K562 (cell line): ENCODE measurements at regions not wholly inside any gene's neighbourhood (a gene's known extent, or its start where the extent isn't known, plus 50 kb on each side); places are given as distances from the start of the nearest gene placed in this dataset.

ENCODE experiments used
- BRCA1 ChIP-seq, 2 experiments: fragments of 450-650 bp in 1 of 2; sonication (generic) in 1 of 2; formaldehyde crosslinking in 1 of 2; IDR thresholded peaks; 2 replicates each; pipeline versions ENCODE4 v1.5.0 to v1.6.1; 2017 to 2020; ENCODE audit warnings: mild to moderate bottlenecking in 1 of 2, missing genetic modification reagents in 1 of 2
- CBX2 ChIP-seq: fragments of 200-600 bp; sonication (generic); IDR thresholded peaks from one replicate; pipeline ENCODE4 v1.6.1; 2012; ENCODE audit warnings: mild to moderate bottlenecking, low read length, inconsistent platforms; ENCODE audit not compliant: insufficient read depth, poor library complexity, severe bottlenecking
- EP300 ChIP-seq: IDR thresholded peaks from 2 replicates; pipeline ENCODE4 v1.6.1; 2012; ENCODE audit warnings: low read length, improper control_type of control experiment
- HNRNPLL ChIP-seq: fragments of 200-400 bp; formaldehyde crosslinking; IDR thresholded peaks from 2 replicates; pipeline ENCODE4 v1.6.1; 2017; ENCODE audit warnings: low read length, low read depth, mild to moderate bottlenecking; ENCODE audit not compliant: poor library complexity, severe bottlenecking
- NCOA1 ChIP-seq: fragments of 450-650 bp; IDR thresholded peaks from 2 replicates; pipeline ENCODE4 v1.6.1; 2016; ENCODE audit warnings: low read depth
- POLR2A ChIP-seq: fragments of 450-650 bp; conservative IDR thresholded peaks from 2 replicates; pipeline ENCODE4 v1.6.1; 2016
- ZNF174 ChIP-seq: fragments of 250-450 bp; sonication (Bioruptor Pico); IDR thresholded peaks from 2 replicates; pipeline ENCODE4 v1.4.0; 2020; ENCODE audit warnings: mild to moderate bottlenecking
- ZNF274 ChIP-seq: IDR thresholded peaks from 2 replicates; pipeline ENCODE4 v1.6.1; 2011; ENCODE audit warnings: low read depth, mild to moderate bottlenecking, low read length, moderate library complexity, borderline replicate concordance
- ZNF311 ChIP-seq: fragments of 250-450 bp; sonication (Bioruptor Pico); IDR thresholded peaks from 2 replicates; pipeline ENCODE4 v1.4.0; 2020; ENCODE audit warnings: mild to moderate bottlenecking, moderate library complexity
- TF ChIP-seq, protein P1 (sequence below), 3 experiments: IDR thresholded peaks in 2 of 3; conservative IDR thresholded peaks in 1 of 3; 2 replicates each; pipeline ENCODE4 v1.5.1; 2011 to 2012; ENCODE audit warnings: low read length in 3 of 3, mild to moderate bottlenecking in 3 of 3, control low read depth in 2 of 3, improper control_type of control experiment in 1 of 3, inconsistent platforms in 1 of 3, low read depth in 1 of 3, mixed read lengths in 1 of 3, moderate library complexity in 1 of 3; ENCODE audit not compliant: insufficient read depth in 2 of 3

DNA sequence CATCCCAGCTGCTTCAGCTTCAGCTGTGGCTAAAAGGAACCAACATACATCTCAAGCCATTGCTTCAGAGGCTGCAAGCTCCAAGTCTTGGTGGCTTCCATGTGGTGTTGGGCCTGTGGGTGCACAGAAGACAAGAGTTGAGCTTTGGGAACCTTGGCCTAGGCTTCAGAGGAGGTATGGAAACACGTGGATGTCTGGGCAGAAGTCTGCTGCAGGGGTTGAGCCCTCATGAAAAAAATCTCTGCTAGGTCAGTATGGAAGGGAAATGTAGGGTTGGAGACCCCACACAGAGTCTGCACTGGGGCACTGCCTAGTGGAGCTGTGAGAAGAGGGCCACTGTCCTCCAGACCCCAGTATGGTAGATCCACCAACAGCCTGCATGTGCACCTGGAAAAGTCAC lies 279.3 kb downstream of the MZT1 start:
- no peak for TF ChIP-seq HNRNPLL
- TF ChIP-seq BRCA1 (IDR thresholded peaks at IDR 0.05): no peak
- TF ChIP-seq BRCA1 (CRISPR knock-in tag; IDR thresholded peaks at IDR 0.05): no peak
- no peak for TF ChIP-seq POLR2A
- TF ChIP-seq ZNF174 (CRISPR knock-in tag): no peak
- TF ChIP-seq CBX2: no peak
- no peak for TF ChIP-seq ZNF274
- TF ChIP-seq, protein P1, sequence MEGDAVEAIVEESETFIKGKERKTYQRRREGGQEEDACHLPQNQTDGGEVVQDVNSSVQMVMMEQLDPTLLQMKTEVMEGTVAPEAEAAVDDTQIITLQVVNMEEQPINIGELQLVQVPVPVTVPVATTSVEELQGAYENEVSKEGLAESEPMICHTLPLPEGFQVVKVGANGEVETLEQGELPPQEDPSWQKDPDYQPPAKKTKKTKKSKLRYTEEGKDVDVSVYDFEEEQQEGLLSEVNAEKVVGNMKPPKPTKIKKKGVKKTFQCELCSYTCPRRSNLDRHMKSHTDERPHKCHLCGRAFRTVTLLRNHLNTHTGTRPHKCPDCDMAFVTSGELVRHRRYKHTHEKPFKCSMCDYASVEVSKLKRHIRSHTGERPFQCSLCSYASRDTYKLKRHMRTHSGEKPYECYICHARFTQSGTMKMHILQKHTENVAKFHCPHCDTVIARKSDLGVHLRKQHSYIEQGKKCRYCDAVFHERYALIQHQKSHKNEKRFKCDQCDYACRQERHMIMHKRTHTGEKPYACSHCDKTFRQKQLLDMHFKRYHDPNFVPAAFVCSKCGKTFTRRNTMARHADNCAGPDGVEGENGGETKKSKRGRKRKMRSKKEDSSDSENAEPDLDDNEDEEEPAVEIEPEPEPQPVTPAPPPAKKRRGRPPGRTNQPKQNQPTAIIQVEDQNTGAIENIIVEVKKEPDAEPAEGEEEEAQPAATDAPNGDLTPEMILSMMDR (IDR thresholded peaks at IDR 0.05 in 2 of 3, conservative IDR thresholded peaks at IDR 0.05 in 1 of 3; ENCODE audit: insufficient read depth in 2 of 3, low read depth in 1 of 3, low read length in 3 of 3): no peak
- no peak for TF ChIP-seq NCOA1
- no peak for TF ChIP-seq EP300
- TF ChIP-seq ZNF311 (CRISPR knock-in tag): no peak
